HG03103 (cell line): ENCODE measurements at regions not wholly inside any gene's neighbourhood (a gene's known extent, or its start where the extent isn't known, plus 50 kb on each side); places are given as distances from the start of the nearest gene placed in this dataset.
"Not testable (repeated sequence)": the region's sequence is repeated elsewhere in the genome, so short reads cannot be mapped to it uniquely, and the experiment has no call there.

ENCODE experiments used
- ATAC-seq: cut with Tn5 transposase; IDR thresholded peaks from one replicate; pipeline ENCODE4 v1.9.1; 2021; ENCODE audit warnings: low read depth; ENCODE audit not compliant: unreplicated experiment

- no peak for ATAC-seq
These were observed 166.1 kb upstream of the POU1F1 start for GRCh38 chr3:87442470-87442869.

DNA sequence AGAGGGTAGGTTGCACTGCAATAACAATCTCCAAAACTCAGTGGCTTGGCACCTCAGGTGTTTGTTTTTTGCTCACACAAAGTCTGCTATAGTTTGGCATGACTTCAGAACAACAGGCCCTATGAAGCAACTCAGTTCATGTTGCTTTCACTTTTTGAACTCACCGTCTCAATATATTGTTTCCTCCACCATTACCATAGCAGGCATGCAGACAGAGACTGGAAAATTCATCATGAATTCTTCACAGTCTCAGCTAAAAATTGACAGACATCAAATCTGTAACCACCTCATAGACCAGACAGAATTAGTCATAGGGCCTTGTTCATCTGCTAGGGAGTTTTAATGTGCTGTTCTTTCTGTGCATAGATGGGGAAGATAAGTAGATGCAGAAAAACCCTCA is 161.4 kb upstream of the POU1F1 start:
- ATAC-seq = no peak

DNA sequence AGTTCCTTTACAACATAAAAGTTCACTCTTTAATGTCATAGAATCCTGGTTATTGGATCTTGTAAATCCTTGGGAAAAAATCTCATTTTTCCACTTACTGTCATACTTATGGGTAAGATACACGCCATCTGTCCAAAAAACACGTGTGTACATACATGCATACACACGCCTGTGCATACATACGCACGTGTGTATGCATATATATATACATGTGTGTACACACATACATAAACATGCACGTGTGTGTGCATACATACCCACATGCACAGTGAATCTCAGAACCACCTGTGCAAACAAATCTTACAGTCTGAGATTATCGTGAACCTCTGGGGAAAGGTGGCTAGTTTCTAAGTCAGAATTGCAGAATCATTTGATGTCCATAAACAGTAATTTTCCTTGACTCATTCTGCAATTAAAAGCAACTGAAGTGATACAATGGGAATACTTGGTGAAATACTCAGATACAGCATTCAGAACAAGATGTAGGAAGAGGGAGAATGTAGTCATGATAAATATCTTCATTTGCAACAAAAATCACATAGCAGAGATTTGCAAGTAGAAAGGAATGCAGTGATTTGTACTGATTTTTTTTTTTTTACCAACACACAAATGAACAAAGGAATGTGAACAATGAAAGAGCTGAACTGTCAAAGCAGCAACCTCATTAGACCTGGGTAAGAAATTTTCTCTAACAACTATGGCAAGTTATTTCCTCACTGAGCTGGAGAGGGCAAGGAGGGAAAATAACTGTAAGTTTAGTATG is 160.6 kb upstream of the POU1F1 start:
- no peak for ATAC-seq

DNA sequence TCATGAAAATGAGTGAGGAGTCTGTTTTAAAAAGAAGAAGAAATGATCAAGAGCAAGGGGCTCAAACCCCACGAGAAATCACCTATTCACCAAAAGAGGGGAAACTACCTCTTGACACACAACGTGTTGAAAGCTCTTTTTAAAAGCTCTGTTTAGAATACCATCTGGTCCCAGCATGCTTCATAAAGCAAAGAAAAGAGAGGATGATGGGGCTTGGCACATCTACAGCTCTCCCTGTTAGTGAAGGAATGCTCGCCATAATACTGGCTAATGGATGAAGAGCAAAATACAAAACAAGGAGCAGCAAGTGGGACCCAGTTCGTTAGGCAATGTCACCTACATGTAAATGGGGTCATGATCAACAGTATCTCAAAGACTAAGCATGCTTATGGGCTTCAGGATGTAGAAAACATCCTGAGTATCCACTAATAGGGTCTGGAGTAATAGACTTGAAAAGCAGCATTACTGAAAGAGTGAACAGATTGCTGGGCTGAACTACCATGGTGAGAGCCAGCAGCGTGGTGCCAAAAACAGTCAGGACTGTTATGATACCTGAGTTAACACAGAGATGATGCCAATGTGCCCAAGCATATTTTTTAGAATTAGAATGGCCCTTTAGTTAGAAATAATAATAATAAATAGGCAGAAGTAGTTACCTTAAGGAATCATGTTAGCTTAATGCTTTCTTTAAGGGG is 159.7 kb upstream of the POU1F1 start:
- ATAC-seq = no peak

- not testable (repeated sequence) for ATAC-seq
These were observed 157.1 kb upstream of the POU1F1 start for GRCh38 chr3:87433445-87433844.

DNA sequence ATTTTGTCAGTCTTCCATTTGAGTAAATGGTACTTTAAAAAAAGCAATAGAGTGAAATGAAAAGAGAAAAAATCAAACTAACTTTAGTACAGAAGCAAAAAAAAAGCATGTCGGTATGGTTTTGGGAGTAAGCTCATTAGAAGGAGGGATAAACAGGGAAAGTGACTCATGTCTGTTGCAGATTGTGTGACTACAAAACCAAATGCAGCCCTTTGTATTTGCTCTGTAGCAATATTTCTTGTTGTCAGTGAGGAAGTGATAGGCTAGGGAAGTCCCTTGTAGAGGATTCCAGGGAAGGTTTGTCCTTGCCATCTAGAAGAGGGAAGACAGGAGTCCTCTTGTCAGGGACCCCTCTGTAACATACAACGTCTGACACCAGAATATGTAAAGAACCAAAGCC is 150.5 kb upstream of the POU1F1 start:
- no peak for ATAC-seq

DNA sequence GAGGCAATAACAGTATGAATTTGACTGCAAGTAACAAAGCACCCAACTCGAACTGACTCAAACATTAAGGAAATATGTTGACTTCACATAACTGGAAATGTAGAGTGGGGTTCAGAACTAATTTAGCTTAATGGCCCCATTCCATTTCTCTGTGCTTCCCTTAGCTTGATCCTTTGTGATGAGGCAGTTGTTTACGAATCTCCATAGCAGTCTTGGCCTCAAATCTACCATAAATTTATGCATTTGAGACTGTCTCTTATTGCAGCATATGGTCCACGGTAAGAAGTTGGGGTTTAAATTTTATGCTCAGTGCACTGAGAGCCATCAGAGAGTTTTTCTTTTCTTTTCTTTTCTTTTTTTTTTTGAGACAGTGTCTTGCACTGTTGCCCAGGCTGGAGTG is 148.7 kb upstream of the POU1F1 start:
- no peak for ATAC-seq

DNA sequence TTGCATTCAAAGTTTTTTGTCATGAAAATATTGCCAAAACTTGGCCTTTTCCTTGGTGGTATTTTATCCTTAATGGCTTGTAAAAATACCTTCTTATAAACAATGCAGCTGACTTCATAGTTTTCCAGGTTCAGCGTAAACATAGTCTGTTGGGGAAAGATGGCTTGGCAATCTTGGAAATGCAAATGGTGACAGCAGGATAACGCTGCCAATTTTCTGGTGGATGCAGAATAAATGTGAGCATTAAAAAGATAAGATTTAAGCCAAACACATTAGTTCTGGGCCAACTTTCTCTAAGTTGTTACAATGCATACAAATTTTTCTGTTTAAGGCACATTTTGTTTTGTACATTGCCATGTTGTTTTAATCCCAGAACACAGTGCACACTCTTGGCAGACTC is 147.0 kb upstream of the POU1F1 start:
- no peak for ATAC-seq

DNA sequence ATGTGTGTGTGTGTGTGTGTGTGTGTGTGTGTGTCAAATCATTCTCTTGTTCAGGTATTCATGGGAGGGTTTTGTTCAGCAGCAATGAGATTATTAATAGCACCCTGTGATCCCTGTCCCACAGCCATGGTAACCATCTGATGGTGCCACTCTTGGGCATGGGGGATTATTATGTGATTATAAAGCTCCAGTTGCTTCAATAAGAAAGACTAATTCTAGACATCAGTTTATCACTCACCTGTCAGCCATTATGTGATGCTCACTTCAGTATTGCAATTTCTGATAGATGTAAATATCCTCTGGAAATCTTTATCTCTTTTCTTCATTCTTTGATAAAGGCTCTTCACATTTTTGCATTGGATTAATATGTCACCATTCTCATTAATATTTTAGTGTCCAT is 145.9 kb upstream of the POU1F1 start:
- no peak for ATAC-seq

DNA sequence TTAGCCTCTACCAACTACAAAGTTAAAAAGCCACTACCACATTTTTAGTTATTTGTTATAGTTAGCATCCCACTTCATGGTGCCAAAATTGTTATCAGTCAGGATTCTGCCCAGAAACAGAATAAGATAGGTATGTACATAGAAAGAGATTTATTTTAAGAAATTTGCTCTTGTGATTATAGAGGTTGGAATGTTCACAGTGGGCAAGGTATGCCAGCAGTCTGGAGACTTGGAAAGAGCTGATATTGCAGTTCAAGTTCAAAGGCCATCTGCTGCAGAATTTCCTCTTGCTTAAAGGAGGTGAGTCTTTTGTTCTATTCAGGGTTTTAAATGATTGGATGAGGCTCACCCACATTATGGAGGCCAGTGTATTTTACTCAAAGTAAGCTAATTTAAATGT is 143.8 kb upstream of the POU1F1 start:
- ATAC-seq = no peak

DNA sequence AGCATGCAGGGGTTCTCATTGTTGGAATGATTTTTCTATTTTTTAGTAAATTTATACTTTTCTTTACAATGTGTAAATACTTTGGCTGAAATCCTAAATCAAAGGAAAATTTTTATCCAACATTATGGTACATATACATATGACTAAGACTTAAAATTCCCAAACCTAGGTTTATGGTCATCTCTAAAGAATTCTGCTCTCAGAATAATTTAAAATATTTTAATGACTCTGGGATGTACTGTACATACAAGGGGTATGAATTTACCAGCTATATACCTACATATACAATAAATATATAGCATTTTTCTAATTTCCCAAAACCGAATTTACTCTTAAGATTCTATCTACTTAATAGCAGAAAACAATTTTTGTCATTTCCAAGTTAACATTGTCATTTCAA is 137.9 kb upstream of the POU1F1 start:
- no peak for ATAC-seq

DNA sequence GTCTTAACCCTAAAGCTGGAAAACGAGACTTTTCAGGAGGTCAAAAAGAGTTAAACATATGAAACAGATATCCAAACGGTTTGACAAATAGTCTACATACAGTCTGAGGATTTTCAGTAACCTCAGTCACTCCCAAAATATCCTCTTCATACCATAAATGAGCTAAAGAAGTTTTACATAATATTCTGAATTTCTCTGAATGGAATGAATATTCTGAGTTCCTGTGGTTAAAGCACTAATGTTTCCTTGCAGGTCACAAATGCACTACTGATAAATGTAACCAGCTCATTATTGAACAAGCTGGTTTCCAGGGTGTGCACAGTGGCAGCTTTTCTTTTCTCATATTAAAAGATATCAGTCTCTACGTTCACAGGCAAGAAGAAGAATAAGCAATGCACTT is 137.4 kb upstream of the POU1F1 start:
- ATAC-seq = no peak

DNA sequence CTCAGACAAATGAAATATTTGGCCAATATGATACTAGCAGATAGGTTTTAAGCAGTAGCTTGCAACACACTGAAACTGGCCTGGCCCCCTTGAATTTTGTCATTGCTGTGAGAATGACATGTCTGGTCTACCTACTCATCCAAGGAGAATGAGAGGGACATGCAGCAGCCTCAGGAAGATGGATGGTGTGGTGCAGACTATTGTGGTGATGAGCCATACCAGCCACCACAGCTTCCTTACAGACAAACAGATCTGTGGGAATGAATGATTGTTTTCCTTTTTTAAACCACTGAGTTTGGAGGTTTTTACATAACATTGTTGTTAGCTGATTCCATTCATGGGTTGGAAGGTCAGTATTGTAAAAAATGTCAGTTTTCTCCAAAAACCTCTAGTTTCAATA is 133.7 kb upstream of the POU1F1 start:
- ATAC-seq = no peak

DNA sequence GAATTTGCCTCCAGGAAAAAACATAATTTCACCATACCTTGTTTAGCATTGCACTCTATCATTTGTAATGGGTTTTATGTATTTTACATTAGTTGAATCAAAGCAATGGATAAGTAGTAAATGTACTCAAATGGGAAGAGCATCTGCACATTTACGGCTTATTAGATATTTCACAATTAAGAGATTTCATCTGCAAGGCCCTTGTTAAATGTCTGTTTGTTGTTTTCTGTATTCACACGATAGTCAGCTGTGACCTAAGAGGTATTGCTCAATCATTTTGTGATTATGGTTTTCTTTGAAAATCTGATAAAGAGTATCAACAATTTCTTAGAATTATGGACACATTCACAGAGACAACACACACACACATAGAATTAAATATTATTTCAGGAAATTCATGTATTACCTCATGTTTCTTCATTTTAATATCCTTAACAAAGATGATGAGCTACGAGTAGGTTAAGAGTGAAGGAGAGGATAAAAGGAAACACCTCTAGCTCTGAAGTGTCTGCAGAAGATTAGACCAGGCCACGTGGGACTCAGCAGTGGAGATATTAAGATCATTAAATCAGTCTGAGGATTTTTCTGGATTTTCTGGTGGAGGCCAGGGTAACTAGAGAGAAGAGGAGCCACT is 121.9 kb upstream of the POU1F1 start:
- no peak for ATAC-seq

DNA sequence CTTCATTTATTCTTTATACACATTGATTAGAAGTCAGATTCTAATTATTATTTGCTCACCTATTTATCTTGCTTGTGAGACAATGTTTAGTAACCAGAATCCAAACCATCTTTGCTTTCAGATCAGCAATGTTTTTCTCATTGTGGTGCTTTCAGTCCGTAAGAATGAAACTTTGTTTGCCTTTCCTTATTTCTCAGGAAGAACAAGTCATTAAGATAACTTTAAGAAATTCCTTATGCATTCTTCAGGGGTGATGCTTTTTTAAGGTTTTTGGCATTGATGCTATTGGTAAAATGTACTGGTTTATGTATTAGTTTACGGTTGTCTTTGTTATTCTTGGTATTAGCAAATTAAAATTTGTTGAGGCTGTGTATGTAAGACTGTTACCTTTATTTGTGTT is 120.8 kb upstream of the POU1F1 start:
- no peak for ATAC-seq

DNA sequence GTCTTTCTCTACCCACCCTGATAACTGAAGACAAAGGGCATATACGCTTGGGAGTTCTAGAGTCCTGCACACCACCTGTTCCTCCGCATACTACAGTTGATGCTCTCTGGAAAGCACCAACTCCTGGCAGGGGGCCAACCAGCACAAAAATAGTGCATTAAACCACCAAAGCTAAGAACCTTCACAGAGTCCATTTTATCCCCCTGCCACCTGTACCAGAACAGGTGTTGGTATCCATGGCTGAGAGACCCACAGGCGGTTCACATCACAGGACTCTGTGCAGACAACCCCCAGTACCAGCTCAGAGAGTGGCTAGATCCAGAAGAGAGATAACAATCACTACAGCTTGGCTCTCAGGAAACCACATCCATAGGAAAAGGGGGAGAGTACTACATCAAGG is 114.4 kb upstream of the POU1F1 start:
- no peak for ATAC-seq

DNA sequence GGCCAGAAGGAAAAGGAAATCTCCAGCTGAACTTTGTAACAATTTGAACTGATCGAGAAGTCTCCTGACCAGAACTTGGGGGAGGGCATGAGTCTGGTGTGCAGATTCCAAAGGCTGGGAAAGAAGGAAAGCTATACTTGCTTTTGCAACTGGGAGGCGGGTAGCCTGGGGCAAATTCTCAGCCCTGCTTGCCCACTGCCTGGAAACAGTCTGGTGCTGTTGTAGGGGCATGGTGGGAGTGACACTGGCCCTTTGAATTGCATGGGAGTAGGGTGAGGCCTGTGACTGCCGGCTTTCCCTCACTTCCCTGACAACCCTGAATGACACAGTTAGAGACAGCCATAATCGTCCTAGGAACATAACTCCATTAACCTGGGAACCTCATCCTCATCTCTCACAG is 114.0 kb upstream of the POU1F1 start:
- ATAC-seq = no peak

GRCh38 chr3:87375231-87375682 is 98.9 kb upstream of the POU1F1 start:
- no peak for ATAC-seq

DNA sequence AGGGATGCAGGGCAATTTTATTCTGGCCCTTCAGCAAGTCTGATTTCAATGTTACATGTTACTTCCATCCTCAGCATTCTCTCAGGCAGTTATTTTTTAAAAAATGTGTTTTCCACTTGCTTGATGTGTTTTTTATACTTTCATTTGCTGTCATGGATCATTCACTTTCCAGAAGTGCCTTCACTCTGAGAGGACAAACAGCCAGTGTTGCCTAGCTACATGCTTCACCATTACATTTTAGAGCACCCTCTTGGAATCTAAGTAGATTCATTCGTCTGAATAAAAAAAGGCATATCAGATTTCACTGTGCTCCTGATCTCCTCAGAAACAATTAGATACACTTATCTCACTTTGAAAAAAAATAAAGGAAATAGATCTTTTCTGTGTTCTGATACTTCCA is 93.6 kb upstream of the POU1F1 start:
- no peak for ATAC-seq

GRCh38 chr3:87367736-87368135 is 91.4 kb upstream of the POU1F1 start:
- ATAC-seq = no peak

DNA sequence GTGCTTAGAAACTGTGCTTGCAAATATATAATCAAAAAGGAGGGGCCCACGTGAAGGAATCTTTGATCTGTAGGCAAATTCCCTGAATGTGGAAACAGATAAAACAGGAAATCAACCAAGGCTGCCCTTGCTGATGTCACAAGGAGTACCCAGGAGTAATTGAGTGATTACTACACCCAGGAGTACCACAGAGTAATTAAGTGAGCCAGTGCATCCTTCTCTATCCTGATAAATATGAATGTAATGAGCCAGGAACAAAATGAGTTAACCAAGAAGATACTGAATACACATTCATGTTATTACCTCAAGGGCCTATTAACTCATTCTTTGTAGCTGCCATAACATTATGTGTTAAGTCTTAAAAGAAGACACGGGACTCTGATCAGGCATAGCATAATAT is 87.3 kb upstream of the POU1F1 start:
- ATAC-seq = no peak

DNA sequence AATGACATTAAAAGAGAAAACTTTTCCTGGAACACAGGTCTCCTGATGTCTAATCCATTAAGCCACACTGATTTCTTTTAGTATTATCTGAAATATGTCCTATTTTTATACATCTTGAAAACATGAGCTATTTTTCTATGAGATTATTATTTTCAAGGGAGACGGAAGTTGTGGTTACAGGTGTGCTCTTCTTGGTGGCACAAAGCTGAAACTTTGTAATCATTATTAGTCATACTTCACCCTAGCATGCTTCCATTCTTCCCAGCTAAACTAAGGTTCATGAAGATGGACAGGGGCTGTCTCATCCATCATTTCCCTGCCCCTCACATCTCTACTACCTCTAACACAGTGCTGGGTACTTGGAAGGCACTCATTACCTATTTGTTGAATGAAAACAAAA is 85.6 kb upstream of the POU1F1 start:
- no peak for ATAC-seq
